ENCODE measurements at regions not wholly inside any gene's neighbourhood (a gene's known extent, or its start where the extent isn't known, plus 50 kb on each side); places are given as distances from the start of the nearest gene placed in this dataset.

GRCh38 chr5:98599016-98599415 is 174.4 kb upstream of the RGMB start:
- no peak for TF ChIP-seq EZH2 (IDR thresholded peaks at IDR 0.05; ENCODE audit: borderline replicate concordance, low read length)
- TF ChIP-seq CTCF (IDR thresholded peaks at IDR 0.05; ENCODE audit: low read length): no peak

Data from OCI-LY1 (cell line).